Transverse colon (tissue), 4 donors: ENCODE measurements at regions not wholly inside any gene's neighbourhood (a gene's known extent, or its start where the extent isn't known, plus 50 kb on each side); places are given as distances from the start of the nearest gene placed in this dataset.

Experiments
- DNase-seq: peaks from one replicate; pipeline ENCODE4 v3.0.0-alpha.2; 2019
- H3K27ac ChIP-seq, 4 donors: fragments of 200-600 bp; sonication (generic); 2 replicates each; pipeline ENCODE4 v1.5.1; 2016 to 2018; ENCODE audit warnings: inconsistent platforms in 4 of 4
- H3K27me3 ChIP-seq: fragments of 200-600 bp; sonication (generic); 2 replicates; pipeline ENCODE4 v1.5.1; 2017; ENCODE audit warnings: inconsistent platforms
- H3K36me3 ChIP-seq, 4 donors: fragments of 200-600 bp; sonication (generic); 2 replicates each; pipeline ENCODE4 v1.5.1; 2017 to 2019; ENCODE audit warnings: inconsistent platforms in 4 of 4
- H3K4me1 ChIP-seq, 4 donors: fragments of 200-600 bp; sonication (generic); 2 replicates each; pipeline ENCODE4 v1.5.1; 2017 to 2020; ENCODE audit warnings: inconsistent platforms in 4 of 4
- H3K4me3 ChIP-seq, 4 donors: fragments of 200-600 bp; sonication (generic); 1 replicate in 1 of 4; 2 replicates in 3 of 4; pipeline versions ENCODE4 v1.5.1 to v1.6.1; 2017 to 2019; ENCODE audit warnings: inconsistent platforms in 4 of 4
- H3K9me3 ChIP-seq, 2 donors: fragments of 200-600 bp; sonication (generic); 2 replicates each; pipeline ENCODE4 v1.5.1; 2017 to 2019; ENCODE audit warnings: inconsistent platforms in 2 of 2
- CTCF ChIP-seq, 5 experiments: fragments of 200-600 bp in 3 of 5; fragments of 450-650 bp in 2 of 5; sonication (generic) in 3 of 5; IDR thresholded peaks; 1 replicate in 2 of 5; 2 replicates in 3 of 5; pipeline ENCODE4 v1.5.1; 2016 to 2017; ENCODE audit warnings: antibody characterized with exemption in 5 of 5, inconsistent platforms in 3 of 5, mild to moderate bottlenecking in 2 of 5, moderate library complexity in 1 of 5
- EP300 ChIP-seq: sonication (generic); formaldehyde crosslinking; IDR thresholded peaks from one replicate; pipeline ENCODE4 v1.6.1; 2017; ENCODE audit warnings: antibody characterized with exemption, low read depth
- POLR2A ChIP-seq: fragments of 450-650 bp; IDR thresholded peaks from one replicate; pipeline ENCODE4 v1.6.1; 2016; ENCODE audit warnings: antibody characterized with exemption, mild to moderate bottlenecking, moderate library complexity
- POLR2AphosphoS5 ChIP-seq, 3 donors: sonication (generic); formaldehyde crosslinking; IDR thresholded peaks; one replicate each; pipeline ENCODE4 v1.6.1; 2016; ENCODE audit warnings: antibody characterized with exemption in 3 of 3
- WGBS, 2 donors: methylation state at CpG; one replicate each; pipeline ENCODE4 v1.1.5; 2018; ENCODE audit warnings: low coverage in 1 of 2; 5-methylcytosine and 5-hydroxymethylcytosine counted together
- in situ Hi-C, 4 donors: fragments of 200-750 bp; cut with MboI; loops; one replicate each; pipeline versions ENCODE4 v1.15.0 to v1.15.1; 2017; ENCODE audit warnings: low sequenced_read_pairs in 3 of 4, low pct_ligation_motif_present in 1 of 4, low pct_unique_long_range_greater_than_20kb in 1 of 4
- intact Hi-C: fragments of 100-400 bp; cut with DNase I; formaldehyde crosslinking; loops from one replicate; pipeline ENCODE4 v1.15.1; 2023; ENCODE audit warnings: low total_unique reads

GRCh38 chr1:43043695-43044094 lies 85.0 kb upstream of the SLC2A1 start:
- intact Hi-C loops (no loop called here), in situ Hi-C loops (no loop called here)
- 73 to 88% methylated on average over 1 to 5 of the region's 5 CpGs for WGBS, 2 donors
- Histone ChIP-seq H3K27me3 (no peaks in the 10 kb centered on the region), H3K4me1 (no peaks in the 10 kb centered on the region), H3K9me3 (no peaks in the 10 kb centered on the region), H3K36me3 (no peaks in the 10 kb centered on the region), H3K27ac (no peak overlapping the region), H3K4me3 (no peak overlapping the region)
- no peak for DNase-seq
- TF ChIP-seq POLR2AphosphoS5 (IDR thresholded peaks at IDR 0.05) (no peak), CTCF (IDR thresholded peaks at IDR 0.05) (no peak), EP300 (no peak), POLR2A (no peak)

- Histone ChIP-seq H3K27ac (no peak overlapping the region), H3K27me3 (no peaks in the 10 kb centered on the region), H3K4me1 (no peaks in the 10 kb centered on the region), H3K36me3 (no peaks in the 10 kb centered on the region), H3K9me3 (no peaks in the 10 kb centered on the region), H3K4me3 (no peak overlapping the region)
- TF ChIP-seq CTCF (IDR thresholded peaks at IDR 0.05), result no peak
- no peak for TF ChIP-seq POLR2AphosphoS5 (IDR thresholded peaks at IDR 0.05)
- no peak for TF ChIP-seq EP300
- no peak for TF ChIP-seq POLR2A
- intact Hi-C loops, result no loop called here
- no peak for DNase-seq
- in situ Hi-C loops, result no loop called here
- WGBS, 2 donors, result 61 to 93% methylated on average over 3 of the region's 3 CpGs
These were observed 84.2 kb upstream of the SLC2A1 start for GRCh38 chr1:43042773-43043457.

- no peak for DNase-seq
- no peak overlapping the region for H3K27ac ChIP-seq
- no peaks in the 10 kb centered on the region for H3K4me1 ChIP-seq
- no peaks in the 10 kb centered on the region for H3K36me3 ChIP-seq
- TF ChIP-seq POLR2A, result no peak
- TF ChIP-seq CTCF (IDR thresholded peaks at IDR 0.05), result no peak
- no peak for TF ChIP-seq EP300
- no peak for TF ChIP-seq POLR2AphosphoS5 (IDR thresholded peaks at IDR 0.05)
- 92 to 93% methylated on average over 2 to 4 of the region's 4 CpGs for WGBS, 2 donors
- in situ Hi-C loops (no loop called here), intact Hi-C loops (no loop called here)
- no peaks in the 10 kb centered on the region for H3K27me3 ChIP-seq
- H3K4me3 ChIP-seq, result no peak overlapping the region
- H3K9me3 ChIP-seq, result no peaks in the 10 kb centered on the region
These were observed 83.5 kb upstream of the SLC2A1 start for GRCh38 chr1:43042127-43042526.

- Histone ChIP-seq H3K9me3 (no peaks in the 10 kb centered on the region), H3K27ac (no peak overlapping the region), H3K4me3 (no peak overlapping the region), H3K27me3 (no peaks in the 10 kb centered on the region), H3K4me1 (no peaks in the 10 kb centered on the region), H3K36me3 (no peaks in the 10 kb centered on the region)
- no peak for DNase-seq
- in situ Hi-C loops, result no loop called here
- intact Hi-C loops, result no loop called here
- WGBS, 2 donors, result 93 to 95% methylated on average over 2 to 3 of the region's 3 CpGs
- TF ChIP-seq EP300, result no peak
- TF ChIP-seq POLR2AphosphoS5 (IDR thresholded peaks at IDR 0.05), result no peak
- no peak for TF ChIP-seq POLR2A
- TF ChIP-seq CTCF (IDR thresholded peaks at IDR 0.05), result no peak
These were observed 82.9 kb upstream of the SLC2A1 start for GRCh38 chr1:43041591-43041990.
